HL-60 (cell line): ENCODE measurements at regions not wholly inside any gene's neighbourhood (a gene's known extent, or its start where the extent isn't known, plus 50 kb on each side); places are given as distances from the start of the nearest gene placed in this dataset.

Experiments
- DNase-seq, 2 experiments: peaks; one replicate each; pipeline ENCODE4 v3.0.0-alpha.2; 2010 to 2020; ENCODE audit warnings: low read depth in 1 of 2, low spot score in 1 of 2
- H3K27ac ChIP-seq: fragments of 250-450 bp; sonication (Bioruptor Pico); replicated peaks from 2 replicates; pipeline ENCODE4 v1.5.1; 2020; ENCODE audit warnings: mild to moderate bottlenecking, moderate library complexity
- H3K27me3 ChIP-seq: fragments of 250-450 bp; sonication (Bioruptor Pico); 2 replicates; pipeline ENCODE4 v1.5.1; 2021; ENCODE audit warnings: mild to moderate bottlenecking, moderate library complexity; ENCODE audit not compliant: insufficient read depth, poor library complexity, severe bottlenecking
- H3K4me3 ChIP-seq: replicated peaks from 2 replicates; pipeline ENCODE4 v1.5.1; 2011; ENCODE audit warnings: mild to moderate bottlenecking, control low read depth, low read length; ENCODE audit not compliant: insufficient read depth
- GABPA ChIP-seq: IDR thresholded peaks from 2 replicates; pipeline ENCODE4 v1.6.1; 2012; ENCODE audit warnings: low read depth
- POLR2AphosphoS5 ChIP-seq: IDR thresholded peaks from 2 replicates; pipeline ENCODE4 v1.6.1; 2012; ENCODE audit warnings: low read depth
- REST ChIP-seq: IDR thresholded peaks from 2 replicates; pipeline ENCODE4 v1.6.1; 2012; ENCODE audit warnings: low read depth; ENCODE audit not compliant: insufficient replicate concordance
- SPI1 ChIP-seq: IDR thresholded peaks from 2 replicates; pipeline ENCODE4 v1.6.1; 2012; ENCODE audit warnings: low read depth, mild to moderate bottlenecking, borderline replicate concordance
- TF ChIP-seq, protein P1 (sequence below): IDR thresholded peaks from one replicate; pipeline ENCODE4 v1.5.1; 2011; ENCODE audit warnings: low read length, control low read depth, inconsistent platforms; ENCODE audit not compliant: insufficient read depth

- H3K27me3 ChIP-seq = no peaks in the 10 kb centered on the region
- H3K27ac ChIP-seq = no peak overlapping the region
- no peak overlapping the region for H3K4me3 ChIP-seq
- no peak for DNase-seq
- TF ChIP-seq GABPA = no peak
- no peak for TF ChIP-seq REST
- TF ChIP-seq POLR2AphosphoS5 = no peak
- no peak for TF ChIP-seq SPI1
- TF ChIP-seq, protein P1, sequence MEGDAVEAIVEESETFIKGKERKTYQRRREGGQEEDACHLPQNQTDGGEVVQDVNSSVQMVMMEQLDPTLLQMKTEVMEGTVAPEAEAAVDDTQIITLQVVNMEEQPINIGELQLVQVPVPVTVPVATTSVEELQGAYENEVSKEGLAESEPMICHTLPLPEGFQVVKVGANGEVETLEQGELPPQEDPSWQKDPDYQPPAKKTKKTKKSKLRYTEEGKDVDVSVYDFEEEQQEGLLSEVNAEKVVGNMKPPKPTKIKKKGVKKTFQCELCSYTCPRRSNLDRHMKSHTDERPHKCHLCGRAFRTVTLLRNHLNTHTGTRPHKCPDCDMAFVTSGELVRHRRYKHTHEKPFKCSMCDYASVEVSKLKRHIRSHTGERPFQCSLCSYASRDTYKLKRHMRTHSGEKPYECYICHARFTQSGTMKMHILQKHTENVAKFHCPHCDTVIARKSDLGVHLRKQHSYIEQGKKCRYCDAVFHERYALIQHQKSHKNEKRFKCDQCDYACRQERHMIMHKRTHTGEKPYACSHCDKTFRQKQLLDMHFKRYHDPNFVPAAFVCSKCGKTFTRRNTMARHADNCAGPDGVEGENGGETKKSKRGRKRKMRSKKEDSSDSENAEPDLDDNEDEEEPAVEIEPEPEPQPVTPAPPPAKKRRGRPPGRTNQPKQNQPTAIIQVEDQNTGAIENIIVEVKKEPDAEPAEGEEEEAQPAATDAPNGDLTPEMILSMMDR = no peak
Observed at GRCh38 chr15:29401644-29402043, 132.0 kb upstream of the NSMCE3 start.

DNA sequence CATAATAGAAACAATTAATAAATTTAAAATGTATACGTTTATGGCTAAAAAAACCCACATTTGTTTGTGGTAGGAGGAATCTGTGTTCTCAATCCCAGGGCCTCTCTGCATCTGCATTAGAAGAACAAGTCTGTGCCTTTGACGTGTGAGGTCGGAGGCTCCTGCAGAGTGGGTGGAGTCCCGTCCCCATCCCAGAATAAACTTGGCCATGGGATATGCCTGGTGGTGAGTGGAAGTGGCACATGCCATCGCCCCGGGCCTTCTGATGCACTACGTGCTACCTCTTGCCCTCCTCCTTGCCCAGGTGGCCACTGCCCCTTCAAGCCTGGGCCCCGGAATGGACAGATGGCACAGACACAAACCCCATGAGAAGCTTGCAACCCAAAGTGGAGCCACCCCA is 131.1 kb upstream of the NSMCE3 start:
- Histone ChIP-seq H3K27me3 (no peaks in the 10 kb centered on the region), H3K4me3 (no peak overlapping the region), H3K27ac (no peak overlapping the region)
- DNase-seq = no peak
- TF ChIP-seq, protein P1 = no peak
- no peak for TF ChIP-seq REST
- no peak for TF ChIP-seq POLR2AphosphoS5
- TF ChIP-seq GABPA = no peak
- no peak for TF ChIP-seq SPI1

DNA sequence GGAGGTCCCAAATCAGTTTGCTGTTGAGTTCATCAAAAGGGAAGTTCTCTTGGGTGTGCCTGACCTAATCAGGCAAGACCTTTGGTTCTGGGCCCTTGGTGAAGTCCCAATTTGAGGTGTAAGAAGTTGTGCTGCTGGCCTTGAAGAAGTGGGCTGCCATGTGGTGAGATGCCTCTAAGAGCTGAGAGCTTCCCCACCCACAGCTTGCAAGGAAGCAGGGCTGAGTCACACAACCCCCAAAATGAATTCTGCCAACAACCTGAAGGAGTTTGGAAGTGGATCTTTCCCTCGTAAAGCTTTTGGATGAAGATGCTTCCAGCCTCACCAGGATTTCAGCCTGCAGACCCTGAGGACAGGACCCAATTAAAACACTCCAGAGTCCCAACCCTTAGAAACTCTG is 129.3 kb upstream of the NSMCE3 start:
- no peaks in the 10 kb centered on the region for H3K27me3 ChIP-seq
- no peak for TF ChIP-seq GABPA
- TF ChIP-seq POLR2AphosphoS5 = no peak
- TF ChIP-seq REST = no peak
- TF ChIP-seq SPI1 = no peak
- TF ChIP-seq, protein P1 = no peak
- no peak for DNase-seq
- no peak overlapping the region for H3K4me3 ChIP-seq
- H3K27ac ChIP-seq = no peak overlapping the region
